Testis (tissue), 2 donors: ENCODE measurements at regions not wholly inside any gene's neighbourhood (a gene's known extent, or its start where the extent isn't known, plus 50 kb on each side); places are given as distances from the start of the nearest gene placed in this dataset.
A peak's percentile ranks its signal among the peaks of the same experiment; 100 is the strongest.

Experiments
- DNase-seq: peaks from one replicate; pipeline ENCODE4 v3.0.0-alpha.2; 2019
- H3K27ac ChIP-seq, 2 donors: fragments of 200-600 bp; sonication (generic); one replicate each; pipeline ENCODE4 v1.5.1; 2019
- H3K27me3 ChIP-seq: fragments of 200-600 bp; sonication (generic); one replicate; pipeline ENCODE4 v1.5.1; 2019
- H3K36me3 ChIP-seq: fragments of 200-600 bp; sonication (generic); one replicate; pipeline ENCODE4 v1.5.1; 2017; ENCODE audit warnings: low read depth; ENCODE audit errors: missing control alignments
- H3K4me1 ChIP-seq: fragments of 200-600 bp; sonication (generic); one replicate; pipeline ENCODE4 v1.5.1; 2019
- H3K4me3 ChIP-seq, 2 donors: fragments of 200-600 bp; sonication (generic); one replicate each; pipeline ENCODE4 v1.5.1; 2017 to 2019
- H3K9me3 ChIP-seq: fragments of 200-600 bp; sonication (generic); one replicate; pipeline ENCODE4 v1.5.1; 2017
- CTCF ChIP-seq, 3 experiments: fragments of 450-650 bp in 2 of 3; fragments of 200-600 bp in 1 of 3; sonication (generic) in 1 of 3; IDR thresholded peaks; one replicate each; pipeline ENCODE4 v1.5.1; 2016 to 2019; ENCODE audit warnings: antibody characterized with exemption in 3 of 3, mild to moderate bottlenecking in 2 of 3, moderate library complexity in 1 of 3
- POLR2A ChIP-seq: fragments of 450-650 bp; IDR thresholded peaks from one replicate; pipeline ENCODE4 v1.6.1; 2017; ENCODE audit warnings: antibody characterized with exemption, mild to moderate bottlenecking, moderate library complexity
- WGBS, 2 donors: methylation state at CpG; one replicate each; pipeline ENCODE4 v1.1.5; 2018; 5-methylcytosine and 5-hydroxymethylcytosine counted together
- intact Hi-C: fragments of 100-400 bp; cut with DNase I; formaldehyde crosslinking; loops from one replicate; pipeline ENCODE4 v1.15.1; 2023; ENCODE audit warnings: low total_unique reads

- TF ChIP-seq CTCF (IDR thresholded peaks at IDR 0.05): no peak
- TF ChIP-seq POLR2A: no peak
- intact Hi-C loops: no loop called here
- no peak for DNase-seq
- Histone ChIP-seq H3K4me3 (no peak overlapping the region), H3K27me3 (no peaks in the 10 kb centered on the region), H3K9me3 (no peaks in the 10 kb centered on the region), H3K4me1 (no peaks in the 10 kb centered on the region), H3K36me3 (no peaks in the 10 kb centered on the region), H3K27ac (no peak overlapping the region)
- 68 to 86% methylated on average over 1 of the region's 1 CpG for WGBS, 2 donors
Observed at GRCh38 chr20:17010181-17010580, 216.7 kb upstream of the PCSK2 start.

GRCh38 chr20:17012546-17013226 lies 214.2 kb upstream of the PCSK2 start:
- Histone ChIP-seq H3K27ac (no peak overlapping the region), H3K4me3 (no peak overlapping the region), H3K36me3 (no peaks in the 10 kb centered on the region), H3K27me3 (no peaks in the 10 kb centered on the region), H3K4me1 (no peaks in the 10 kb centered on the region), H3K9me3 (no peaks in the 10 kb centered on the region)
- 83% methylated on average over 7 of the region's 7 CpGs for WGBS, 2 donors
- intact Hi-C loops: no loop called here
- TF ChIP-seq CTCF (IDR thresholded peaks at IDR 0.05) (no peak), POLR2A (no peak)
- DNase-seq: no peak

DNA sequence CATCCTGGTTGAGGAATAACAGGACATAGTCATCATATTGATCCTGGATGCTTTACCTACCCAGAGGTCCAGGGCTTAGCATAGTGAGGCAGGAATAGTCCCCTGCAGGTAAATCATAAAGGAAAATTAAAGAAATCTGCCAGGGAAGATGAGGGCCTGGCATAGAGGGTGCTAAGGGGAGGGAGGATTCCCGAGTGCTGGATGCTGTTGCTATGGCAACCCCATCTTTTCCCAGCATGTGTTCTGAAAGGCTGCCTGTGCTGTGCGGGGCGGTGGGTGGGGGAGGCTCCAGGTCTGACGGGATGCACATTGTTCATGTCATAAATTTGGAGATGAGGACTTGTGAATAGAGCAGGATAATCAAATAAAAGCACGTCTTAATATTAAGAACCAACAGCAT lies 212.6 kb upstream of the PCSK2 start:
- no peaks in the 10 kb centered on the region for H3K27me3 ChIP-seq
- no peaks in the 10 kb centered on the region for H3K36me3 ChIP-seq
- H3K9me3 ChIP-seq: no peaks in the 10 kb centered on the region
- intact Hi-C loops: no loop called here
- peak; percentile 18 for DNase-seq
- H3K4me3 ChIP-seq: no peak overlapping the region
- H3K4me1 ChIP-seq: no peaks in the 10 kb centered on the region
- H3K27ac ChIP-seq: no peak overlapping the region
- WGBS, 2 donors: 36 to 37% methylated on average over 5 of the region's 5 CpGs
- TF ChIP-seq CTCF (IDR thresholded peaks at IDR 0.05): no peak
- TF ChIP-seq POLR2A: no peak

DNA sequence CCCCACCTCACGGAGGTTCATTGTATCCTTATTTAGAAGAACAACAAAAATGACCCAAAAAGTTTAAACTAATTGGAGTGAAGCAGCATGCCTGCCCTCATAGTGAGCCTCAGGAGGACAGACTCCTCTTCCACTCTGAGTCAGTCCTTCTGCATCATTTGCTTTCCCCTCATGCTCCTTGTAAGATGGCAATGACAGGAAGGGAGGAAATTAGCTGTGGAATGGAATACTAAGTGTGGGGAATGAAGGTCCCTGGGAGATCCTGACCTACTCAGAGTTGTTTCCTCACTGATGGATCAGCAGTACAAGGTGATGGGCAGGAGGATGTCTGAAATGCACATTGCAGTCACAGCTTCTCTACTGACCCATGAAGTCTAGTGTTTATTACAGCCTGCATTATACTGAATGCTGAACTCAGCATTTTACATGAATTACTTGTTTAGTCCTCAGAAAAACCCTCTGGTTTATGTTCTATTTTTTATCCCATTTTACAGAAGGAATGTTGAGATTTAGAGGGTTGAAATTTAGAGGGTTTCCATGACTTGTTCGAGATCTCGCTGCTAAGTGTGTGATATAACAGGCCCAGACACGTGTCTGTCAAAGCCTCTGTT lies 212.0 kb upstream of the PCSK2 start:
- H3K27ac ChIP-seq: no peak overlapping the region
- H3K4me1 ChIP-seq: no peaks in the 10 kb centered on the region
- no peaks in the 10 kb centered on the region for H3K36me3 ChIP-seq
- no peaks in the 10 kb centered on the region for H3K27me3 ChIP-seq
- DNase-seq: no peak
- no peak overlapping the region for H3K4me3 ChIP-seq
- 80% methylated on average over 4 of the region's 4 CpGs for WGBS, 2 donors
- intact Hi-C loops: no loop called here
- TF ChIP-seq CTCF (IDR thresholded peaks at IDR 0.05) (no peak), POLR2A (no peak)
- H3K9me3 ChIP-seq: no peaks in the 10 kb centered on the region

- Histone ChIP-seq H3K4me1 (no peaks in the 10 kb centered on the region), H3K27ac (no peak overlapping the region), H3K9me3 (no peaks in the 10 kb centered on the region), H3K27me3 (no peaks in the 10 kb centered on the region), H3K4me3 (no peak overlapping the region), H3K36me3 (no peaks in the 10 kb centered on the region)
- TF ChIP-seq POLR2A: no peak
- TF ChIP-seq CTCF (IDR thresholded peaks at IDR 0.05): no peak
- DNase-seq: no peak
- intact Hi-C loops: no loop called here
- 82 to 85% methylated on average over 2 of the region's 2 CpGs for WGBS, 2 donors
Observed at GRCh38 chr20:17017232-17017631, 209.6 kb upstream of the PCSK2 start.
